Panc1 (cell line): ENCODE measurements at regions not wholly inside any gene's neighbourhood (a gene's known extent, or its start where the extent isn't known, plus 50 kb on each side); places are given as distances from the start of the nearest gene placed in this dataset.

Experiments
- ATAC-seq: fragments of 200-7000 bp; cut with Tn5 transposase; 2 replicates; pipeline ENCODE4 v1.9.1; 2020; ENCODE audit warnings: mild to moderate bottlenecking, moderate library complexity
- BruUV-seq: library from RNA; stranded (reverse); fragments of 400-500 nt; replicated peaks from 2 replicates; lab custom pipeline; 2021; lab: Mats Ljungman, UMichigan
- CTCF ChIA-PET: fragments of 300-600 bp; sonication (Branson Sonifier 250); formaldehyde crosslinking; loops from one replicate; lab custom pipeline; 2022; ENCODE audit warnings: antibody characterized with exemption; lab: Charles Lee
- POLR2A ChIA-PET: fragments of 300-600 bp; sonication (Branson Sonifier 250); formaldehyde crosslinking; loops from one replicate; lab custom pipeline; 2022; ENCODE audit warnings: antibody characterized with exemption; lab: Charles Lee
- DNase-seq: peaks from one replicate; pipeline ENCODE4 v3.0.0-alpha.2; 2010; ENCODE audit warnings: low read depth, low spot score
- H3K27ac ChIP-seq: 2 replicates; pipeline ENCODE4 v1.5.1; 2011; ENCODE audit warnings: mild to moderate bottlenecking, low read length, inconsistent platforms
- H3K27me3 ChIP-seq: fragments of 200-500 bp; sonication (Bioruptor generic); 2 replicates; pipeline ENCODE4 v1.6.0; 2014; ENCODE audit warnings: low read length, inconsistent platforms; ENCODE audit not compliant: control insufficient read depth, insufficient read depth
- H3K36me3 ChIP-seq: fragments of 200-500 bp; sonication (Bioruptor generic); 2 replicates; pipeline ENCODE4 v1.5.1; 2014; ENCODE audit warnings: inconsistent platforms, mild to moderate bottlenecking, low read length, moderate library complexity; ENCODE audit not compliant: control insufficient read depth, insufficient read depth
- H3K4me1 ChIP-seq: 2 replicates; pipeline ENCODE4 v1.5.1; 2011; ENCODE audit warnings: inconsistent platforms, mild to moderate bottlenecking, low read length, moderate library complexity; ENCODE audit not compliant: control insufficient read depth, insufficient read depth
- H3K4me3 ChIP-seq, 2 experiments: 2 replicates each; pipeline ENCODE4 v1.5.1; 2011 to 2012; ENCODE audit warnings: low read depth in 2 of 2, low read length in 2 of 2, mild to moderate bottlenecking in 2 of 2, inconsistent platforms in 1 of 2, moderate library complexity in 1 of 2
- H3K9me3 ChIP-seq: fragments of 200-500 bp; sonication (Bioruptor generic); 2 replicates; pipeline ENCODE4 v1.5.1; 2014; ENCODE audit warnings: low read depth, mild to moderate bottlenecking, inconsistent platforms, low read length, moderate library complexity; ENCODE audit not compliant: control insufficient read depth, insufficient read depth
- POLR2AphosphoS5 ChIP-seq: IDR thresholded peaks from 2 replicates; pipeline ENCODE4 v1.6.1; 2012; ENCODE audit warnings: mild to moderate bottlenecking, low read depth, low read length, moderate library complexity
- SIN3A ChIP-seq: IDR thresholded peaks from 2 replicates; pipeline ENCODE4 v1.6.1; 2012; ENCODE audit warnings: low read depth, mild to moderate bottlenecking, low read length, moderate library complexity, borderline replicate concordance; ENCODE audit not compliant: insufficient read depth
- TCF7L2 ChIP-seq: IDR thresholded peaks from 2 replicates; pipeline ENCODE4 v1.6.1; 2011; ENCODE audit warnings: mild to moderate bottlenecking, low read depth, low read length, inconsistent platforms
- in situ Hi-C: cut with HindIII; loops from 2 replicates; pipeline ENCODE4 v1.10.0; 2016; ENCODE audit warnings: low sequenced_read_pairs, low pct_unique_long_range_greater_than_20kb
- intact Hi-C: fragments of 100-400 bp; cut with micrococcal nuclease; formaldehyde crosslinking; loops from one replicate; pipeline ENCODE4 v1.10.0; 2022; ENCODE audit not compliant: unreplicated experiment
- TF ChIP-seq, protein P1 (sequence below), 2 experiments: IDR thresholded peaks; 2 replicates each; pipeline ENCODE4 v1.6.1; 2011 to 2012; ENCODE audit warnings: low read depth in 2 of 2, control low read depth in 1 of 2, low read length in 1 of 2, mild to moderate bottlenecking in 1 of 2, moderate library complexity in 1 of 2; ENCODE audit not compliant: insufficient read depth in 1 of 2
- TF ChIP-seq, protein P2 (sequence below): fragments of 450-650 bp; IDR thresholded peaks from 2 replicates; pipeline ENCODE4 v1.5.1; 2017; ENCODE audit warnings: mild to moderate bottlenecking

DNA sequence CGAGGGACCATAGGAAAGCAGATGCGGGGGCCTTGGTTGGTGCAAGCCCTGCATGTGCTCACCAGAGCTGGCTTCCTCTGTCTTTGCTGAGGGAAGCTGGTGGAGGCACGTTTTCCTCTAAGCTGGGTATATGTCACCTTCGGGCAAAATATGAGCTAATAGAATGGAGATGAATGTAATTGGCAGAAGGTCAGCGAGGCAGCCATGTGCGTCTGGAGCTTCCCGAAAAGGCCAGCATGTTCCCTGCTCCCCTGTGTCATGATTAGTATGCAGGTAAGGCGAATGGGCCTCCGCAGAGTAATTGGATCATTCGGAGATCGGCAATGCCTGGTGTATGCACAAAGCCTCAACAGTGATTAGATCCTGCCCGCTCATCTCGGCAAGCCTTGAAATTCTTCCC is 806.2 kb upstream of the EEF2KMT start:
- CTCF ChIA-PET: no interaction called here

DNA sequence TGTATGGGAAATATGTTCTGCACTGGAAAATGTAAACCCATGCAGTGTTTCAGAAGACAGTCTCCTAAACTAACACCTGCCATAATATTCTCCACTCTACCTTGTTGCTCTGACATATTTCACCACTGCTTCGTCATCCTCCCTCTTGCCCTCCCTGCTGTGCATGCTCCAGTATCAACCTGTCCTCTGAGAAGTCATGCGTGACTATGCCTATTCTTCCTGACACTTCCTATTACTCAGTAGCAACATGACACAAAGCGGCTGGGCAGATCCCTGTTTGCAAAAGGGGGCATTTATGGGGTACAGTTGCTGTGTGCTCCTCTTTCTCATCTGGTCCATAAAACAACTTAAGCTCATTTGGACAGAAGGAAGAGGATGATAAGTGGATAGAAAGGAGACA is 805.6 kb upstream of the EEF2KMT start:
- TF ChIP-seq TCF7L2: no peak
- TF ChIP-seq SIN3A: no peak
- TF ChIP-seq, protein P1, sequence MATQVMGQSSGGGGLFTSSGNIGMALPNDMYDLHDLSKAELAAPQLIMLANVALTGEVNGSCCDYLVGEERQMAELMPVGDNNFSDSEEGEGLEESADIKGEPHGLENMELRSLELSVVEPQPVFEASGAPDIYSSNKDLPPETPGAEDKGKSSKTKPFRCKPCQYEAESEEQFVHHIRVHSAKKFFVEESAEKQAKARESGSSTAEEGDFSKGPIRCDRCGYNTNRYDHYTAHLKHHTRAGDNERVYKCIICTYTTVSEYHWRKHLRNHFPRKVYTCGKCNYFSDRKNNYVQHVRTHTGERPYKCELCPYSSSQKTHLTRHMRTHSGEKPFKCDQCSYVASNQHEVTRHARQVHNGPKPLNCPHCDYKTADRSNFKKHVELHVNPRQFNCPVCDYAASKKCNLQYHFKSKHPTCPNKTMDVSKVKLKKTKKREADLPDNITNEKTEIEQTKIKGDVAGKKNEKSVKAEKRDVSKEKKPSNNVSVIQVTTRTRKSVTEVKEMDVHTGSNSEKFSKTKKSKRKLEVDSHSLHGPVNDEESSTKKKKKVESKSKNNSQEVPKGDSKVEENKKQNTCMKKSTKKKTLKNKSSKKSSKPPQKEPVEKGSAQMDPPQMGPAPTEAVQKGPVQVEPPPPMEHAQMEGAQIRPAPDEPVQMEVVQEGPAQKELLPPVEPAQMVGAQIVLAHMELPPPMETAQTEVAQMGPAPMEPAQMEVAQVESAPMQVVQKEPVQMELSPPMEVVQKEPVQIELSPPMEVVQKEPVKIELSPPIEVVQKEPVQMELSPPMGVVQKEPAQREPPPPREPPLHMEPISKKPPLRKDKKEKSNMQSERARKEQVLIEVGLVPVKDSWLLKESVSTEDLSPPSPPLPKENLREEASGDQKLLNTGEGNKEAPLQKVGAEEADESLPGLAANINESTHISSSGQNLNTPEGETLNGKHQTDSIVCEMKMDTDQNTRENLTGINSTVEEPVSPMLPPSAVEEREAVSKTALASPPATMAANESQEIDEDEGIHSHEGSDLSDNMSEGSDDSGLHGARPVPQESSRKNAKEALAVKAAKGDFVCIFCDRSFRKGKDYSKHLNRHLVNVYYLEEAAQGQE (IDR thresholded peaks at IDR 0.05; ENCODE audit: insufficient read depth in 1 of 2, low read depth in 2 of 2, low read length in 1 of 2): no peak
- TF ChIP-seq, protein P2, sequence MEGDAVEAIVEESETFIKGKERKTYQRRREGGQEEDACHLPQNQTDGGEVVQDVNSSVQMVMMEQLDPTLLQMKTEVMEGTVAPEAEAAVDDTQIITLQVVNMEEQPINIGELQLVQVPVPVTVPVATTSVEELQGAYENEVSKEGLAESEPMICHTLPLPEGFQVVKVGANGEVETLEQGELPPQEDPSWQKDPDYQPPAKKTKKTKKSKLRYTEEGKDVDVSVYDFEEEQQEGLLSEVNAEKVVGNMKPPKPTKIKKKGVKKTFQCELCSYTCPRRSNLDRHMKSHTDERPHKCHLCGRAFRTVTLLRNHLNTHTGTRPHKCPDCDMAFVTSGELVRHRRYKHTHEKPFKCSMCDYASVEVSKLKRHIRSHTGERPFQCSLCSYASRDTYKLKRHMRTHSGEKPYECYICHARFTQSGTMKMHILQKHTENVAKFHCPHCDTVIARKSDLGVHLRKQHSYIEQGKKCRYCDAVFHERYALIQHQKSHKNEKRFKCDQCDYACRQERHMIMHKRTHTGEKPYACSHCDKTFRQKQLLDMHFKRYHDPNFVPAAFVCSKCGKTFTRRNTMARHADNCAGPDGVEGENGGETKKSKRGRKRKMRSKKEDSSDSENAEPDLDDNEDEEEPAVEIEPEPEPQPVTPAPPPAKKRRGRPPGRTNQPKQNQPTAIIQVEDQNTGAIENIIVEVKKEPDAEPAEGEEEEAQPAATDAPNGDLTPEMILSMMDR: no peak
- TF ChIP-seq POLR2AphosphoS5: no peak
- ATAC-seq (no peak), DNase-seq (no peak)
- Histone ChIP-seq H3K36me3 (no peaks in the 10 kb centered on the region), H3K9me3 (no peaks in the 10 kb centered on the region), H3K4me3 (no peak overlapping the region), H3K27ac (no peak overlapping the region), H3K4me1 (no peaks in the 10 kb centered on the region), H3K27me3 (no peaks in the 10 kb centered on the region)
- in situ Hi-C loops (no loop called here), intact Hi-C loops (no loop called here)
- CTCF ChIA-PET: no interaction called here
- POLR2A ChIA-PET: no interaction called here
- BruUV-seq: no TSS peak

More for the DNA sequence above, 806.2 kb upstream of the EEF2KMT start:
- Histone ChIP-seq H3K4me1 (no peaks in the 10 kb centered on the region), H3K9me3 (no peaks in the 10 kb centered on the region), H3K4me3 (no peak overlapping the region), H3K27me3 (no peaks in the 10 kb centered on the region), H3K36me3 (no peaks in the 10 kb centered on the region), H3K27ac (no peak overlapping the region)
- in situ Hi-C loops: no loop called here
- intact Hi-C loops: no loop called here
- POLR2A ChIA-PET: no interaction called here
- ATAC-seq: no peak
- no TSS peak for BruUV-seq
- DNase-seq: no peak
- TF ChIP-seq, protein P1 (IDR thresholded peaks at IDR 0.05; ENCODE audit: insufficient read depth in 1 of 2, low read depth in 2 of 2, low read length in 1 of 2): no peak
- TF ChIP-seq POLR2AphosphoS5 (no peak), TCF7L2 (no peak), SIN3A (no peak)
- TF ChIP-seq, protein P2: no peak
